Colonic mucosa (tissue), 4 donors: ENCODE measurements at regions not wholly inside any gene's neighbourhood (a gene's known extent, or its start where the extent isn't known, plus 50 kb on each side); places are given as distances from the start of the nearest gene placed in this dataset.

Source experiments
- DNase-seq: peaks from one replicate; pipeline ENCODE4 v3.0.0-alpha.2; 2020
- H3K27ac ChIP-seq: fragments of 200-600 bp; one replicate; pipeline ENCODE4 v1.8.0; 2021
- H3K27me3 ChIP-seq: fragments of 200-600 bp; one replicate; pipeline ENCODE4 v1.8.0; 2021
- H3K36me3 ChIP-seq: fragments of 200-600 bp; one replicate; pipeline ENCODE4 v1.8.0; 2021
- H3K4me1 ChIP-seq: fragments of 200-600 bp; one replicate; pipeline ENCODE4 v1.8.0; 2021; ENCODE audit warnings: mild to moderate bottlenecking
- H3K4me3 ChIP-seq: fragments of 200-600 bp; one replicate; pipeline ENCODE4 v1.8.0; 2021
- H3K9ac ChIP-seq, 2 donors: one replicate each; pipeline ENCODE4 v1.7.0; 2013; ENCODE audit warnings: control low read depth in 2 of 2, low read depth in 2 of 2, low read length in 2 of 2
- H3K9me3 ChIP-seq: fragments of 200-600 bp; one replicate; pipeline ENCODE4 v1.8.0; 2021
- CTCF ChIP-seq: fragments of 200-600 bp; IDR thresholded peaks from one replicate; pipeline ENCODE4 v1.8.0; 2022; ENCODE audit warnings: antibody characterized with exemption, mild to moderate bottlenecking
- intact Hi-C: fragments of 100-400 bp; cut with DNase I; formaldehyde crosslinking; loops from one replicate; pipeline ENCODE4 v1.14.1; 2022
- donor health status: healthy.
- donor health status: DM: no; HTN: no; CAD: no.
- donor health status: DM: no; HTN: no; CAD: no.

- DNase-seq, result no peak
- H3K4me1 ChIP-seq, result no peaks in the 10 kb centered on the region
- no peak overlapping the region for H3K27ac ChIP-seq
- H3K36me3 ChIP-seq, result no peaks in the 10 kb centered on the region
- no peaks in the 10 kb centered on the region for H3K9me3 ChIP-seq
- intact Hi-C loops, result no loop called here
- no peak overlapping the region for H3K4me3 ChIP-seq
- no peak overlapping the region for H3K9ac ChIP-seq
- no peaks in the 10 kb centered on the region for H3K27me3 ChIP-seq
- no peak for TF ChIP-seq CTCF
Measured at GRCh38 chr4:119841361-119841760, 212.8 kb upstream of the PDE5A start.

GRCh38 chr4:119835613-119835910 lies 207.0 kb upstream of the PDE5A start:
- no peaks in the 10 kb centered on the region for H3K4me1 ChIP-seq
- intact Hi-C loops, result no loop called here
- DNase-seq, result no peak
- TF ChIP-seq CTCF, result no peak
- H3K4me3 ChIP-seq, result no peak overlapping the region
- no peaks in the 10 kb centered on the region for H3K27me3 ChIP-seq
- H3K36me3 ChIP-seq, result no peaks in the 10 kb centered on the region
- no peak overlapping the region for H3K9ac ChIP-seq
- H3K9me3 ChIP-seq, result no peaks in the 10 kb centered on the region
- H3K27ac ChIP-seq, result no peak overlapping the region

GRCh38 chr4:119834906-119835612 lies 206.5 kb upstream of the PDE5A start:
- no peak overlapping the region for H3K9ac ChIP-seq
- intact Hi-C loops, result no loop called here
- TF ChIP-seq CTCF, result no peak
- H3K4me1 ChIP-seq, result no peaks in the 10 kb centered on the region
- no peaks in the 10 kb centered on the region for H3K36me3 ChIP-seq
- H3K27me3 ChIP-seq, result no peaks in the 10 kb centered on the region
- DNase-seq, result no peak
- no peaks in the 10 kb centered on the region for H3K9me3 ChIP-seq
- no peak overlapping the region for H3K27ac ChIP-seq
- H3K4me3 ChIP-seq, result no peak overlapping the region

GRCh38 chr4:119833611-119834010 lies 205.0 kb upstream of the PDE5A start:
- Histone ChIP-seq H3K27me3 (no peaks in the 10 kb centered on the region), H3K9ac (no peak overlapping the region), H3K27ac (no peak overlapping the region), H3K4me3 (no peak overlapping the region), H3K36me3 (no peaks in the 10 kb centered on the region), H3K4me1 (no peaks in the 10 kb centered on the region), H3K9me3 (no peaks in the 10 kb centered on the region)
- intact Hi-C loops, result no loop called here
- no peak for TF ChIP-seq CTCF
- DNase-seq, result no peak

- Histone ChIP-seq H3K27me3 (no peaks in the 10 kb centered on the region), H3K4me1 (no peaks in the 10 kb centered on the region), H3K36me3 (no peaks in the 10 kb centered on the region), H3K9me3 (no peaks in the 10 kb centered on the region), H3K9ac (no peak overlapping the region), H3K4me3 (no peak overlapping the region), H3K27ac (no peak overlapping the region)
- no peak for DNase-seq
- no peak for TF ChIP-seq CTCF
- intact Hi-C loops, result no loop called here
Measured at GRCh38 chr4:119832776-119833175, 204.2 kb upstream of the PDE5A start.
